ENCODE measurements at regions not wholly inside any gene's neighbourhood (a gene's known extent, or its start where the extent isn't known, plus 50 kb on each side); places are given as distances from the start of the nearest gene placed in this dataset.

GRCh38 chr5:57855831-57856230 lies 373.2 kb upstream of the ACTBL2 start:
- ATAC-seq (ENCODE audit: low read depth) (no peak), DNase-seq (no peak)
- Mint-ChIP-seq H3K27ac (no peak overlapping the region), H3K9me3 (no peaks in the 10 kb centered on the region), H3K4me3 (no peak overlapping the region), H3K4me1 (no peaks in the 10 kb centered on the region), H3K27me3 (no peaks in the 10 kb centered on the region), H3K36me3 (no peaks in the 10 kb centered on the region)
- POLR2A ChIA-PET = no interaction called here

GRCh38 chr5:57853929-57854697 lies 371.5 kb upstream of the ACTBL2 start:
- ATAC-seq (ENCODE audit: low read depth) = no peak

DNA sequence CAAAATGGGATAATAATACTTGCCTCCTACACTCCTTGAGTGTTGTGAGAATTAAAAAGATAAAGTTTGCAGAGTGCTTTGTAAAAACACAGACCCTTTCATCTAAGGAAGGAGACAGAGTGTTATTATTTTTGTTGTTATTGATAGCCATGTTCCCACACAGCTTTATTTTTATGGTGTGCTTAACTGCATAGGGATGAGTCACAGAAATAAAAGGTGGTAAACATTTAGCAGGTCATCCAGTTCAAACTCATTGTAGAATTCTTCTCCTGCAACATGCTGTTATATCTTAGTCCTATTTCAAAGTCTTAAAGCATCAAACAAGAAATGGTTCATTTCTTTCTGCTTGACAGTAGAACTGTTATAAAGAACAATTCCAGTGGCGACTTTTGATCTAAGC lies 367.5 kb upstream of the ACTBL2 start:
- Mint-ChIP-seq H3K27me3 (no peaks in the 10 kb centered on the region), H3K4me3 (no peak overlapping the region), H3K36me3 (no peaks in the 10 kb centered on the region), H3K27ac (no peak overlapping the region), H3K9me3 (peaks cover 1% of the 10 kb centered on the region), H3K4me1 (no peaks in the 10 kb centered on the region)
- ATAC-seq (ENCODE audit: low read depth) = no peak
- POLR2A ChIA-PET = no interaction called here
- DNase-seq = no peak

More at GRCh38 chr5:57853929-57854697, 371.5 kb upstream of the ACTBL2 start:
- Mint-ChIP-seq H3K27ac (no peak overlapping the region), H3K9me3 (no peaks in the 10 kb centered on the region), H3K4me3 (no peak overlapping the region), H3K27me3 (no peaks in the 10 kb centered on the region), H3K36me3 (no peaks in the 10 kb centered on the region), H3K4me1 (no peaks in the 10 kb centered on the region)
- DNase-seq = no peak
- POLR2A ChIA-PET = no interaction called here

GRCh38 chr5:57845025-57845424 lies 362.4 kb upstream of the ACTBL2 start:
- no peak for DNase-seq
- Mint-ChIP-seq H3K4me1 (no peaks in the 10 kb centered on the region), H3K36me3 (no peaks in the 10 kb centered on the region), H3K4me3 (no peak overlapping the region), H3K9me3 (peaks cover 2% of the 10 kb centered on the region), H3K27me3 (no peaks in the 10 kb centered on the region), H3K27ac (no peak overlapping the region)
- no peak for ATAC-seq (ENCODE audit: low read depth)
- POLR2A ChIA-PET = no interaction called here

- H3K4me3 Mint-ChIP-seq = no peak overlapping the region
- ATAC-seq (ENCODE audit: low read depth) = no peak
- H3K36me3 Mint-ChIP-seq = no peaks in the 10 kb centered on the region
- H3K27ac Mint-ChIP-seq = no peak overlapping the region
- POLR2A ChIA-PET = no interaction called here
- H3K9me3 Mint-ChIP-seq = peaks cover 2% of the 10 kb centered on the region
- no peaks in the 10 kb centered on the region for H3K27me3 Mint-ChIP-seq
- DNase-seq = no peak
- H3K4me1 Mint-ChIP-seq = no peaks in the 10 kb centered on the region
Measured at GRCh38 chr5:57844410-57844809, 361.8 kb upstream of the ACTBL2 start.

GRCh38 chr5:57843059-57843367 lies 360.4 kb upstream of the ACTBL2 start:
- Mint-ChIP-seq H3K27me3 (no peaks in the 10 kb centered on the region), H3K9me3 (peaks cover 2% of the 10 kb centered on the region), H3K36me3 (no peaks in the 10 kb centered on the region), H3K4me3 (no peak overlapping the region), H3K4me1 (no peaks in the 10 kb centered on the region), H3K27ac (no peak overlapping the region)
- POLR2A ChIA-PET = no interaction called here
- DNase-seq = no peak
- ATAC-seq (ENCODE audit: low read depth) = no peak

GRCh38 chr5:57842364-57843058 lies 359.9 kb upstream of the ACTBL2 start:
- POLR2A ChIA-PET = no interaction called here
- Mint-ChIP-seq H3K9me3 (peaks cover 2% of the 10 kb centered on the region), H3K27me3 (no peaks in the 10 kb centered on the region), H3K36me3 (no peaks in the 10 kb centered on the region), H3K4me3 (no peak overlapping the region), H3K27ac (no peak overlapping the region), H3K4me1 (no peaks in the 10 kb centered on the region)
- DNase-seq (no peak), ATAC-seq (ENCODE audit: low read depth) (no peak)

DNA sequence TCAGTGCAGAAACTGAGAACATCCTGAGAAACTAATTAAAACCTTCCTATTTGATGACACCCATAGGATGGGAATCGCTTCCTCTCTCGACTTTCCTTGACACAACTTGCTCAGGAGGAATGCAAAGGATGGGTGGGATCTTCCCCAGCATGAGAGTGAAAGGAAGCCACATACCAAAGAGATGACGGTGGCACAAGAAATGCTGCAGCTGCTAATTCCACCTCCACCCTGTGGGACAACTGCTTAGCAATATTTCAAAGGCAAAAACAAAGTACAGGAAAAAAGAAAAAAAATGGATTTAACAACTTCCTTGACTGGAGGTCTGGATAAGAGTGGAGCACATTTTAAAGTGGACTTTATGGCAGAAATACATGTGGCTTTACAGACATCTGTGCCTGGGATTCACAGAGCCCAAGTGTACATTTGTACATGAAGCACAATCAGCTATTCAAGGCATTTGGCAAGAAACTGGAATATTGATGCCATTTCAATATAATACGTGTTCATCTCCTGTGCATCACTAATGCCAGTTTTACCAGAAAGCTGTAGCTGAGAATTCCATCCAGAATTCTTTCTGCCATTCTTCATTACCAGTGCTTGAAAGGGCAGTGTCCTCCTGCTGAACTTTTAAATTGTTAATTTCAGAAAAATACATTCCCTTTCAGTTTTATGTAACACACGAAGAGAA lies 359.2 kb upstream of the ACTBL2 start:
- H3K27me3 Mint-ChIP-seq = no peaks in the 10 kb centered on the region
- no peak overlapping the region for H3K4me3 Mint-ChIP-seq
- ATAC-seq (ENCODE audit: low read depth) = no peak
- H3K27ac Mint-ChIP-seq = no peak overlapping the region
- POLR2A ChIA-PET = no interaction called here
- H3K36me3 Mint-ChIP-seq = no peaks in the 10 kb centered on the region
- peaks cover 2% of the 10 kb centered on the region for H3K9me3 Mint-ChIP-seq
- DNase-seq = no peak
- H3K4me1 Mint-ChIP-seq = no peaks in the 10 kb centered on the region

DNA sequence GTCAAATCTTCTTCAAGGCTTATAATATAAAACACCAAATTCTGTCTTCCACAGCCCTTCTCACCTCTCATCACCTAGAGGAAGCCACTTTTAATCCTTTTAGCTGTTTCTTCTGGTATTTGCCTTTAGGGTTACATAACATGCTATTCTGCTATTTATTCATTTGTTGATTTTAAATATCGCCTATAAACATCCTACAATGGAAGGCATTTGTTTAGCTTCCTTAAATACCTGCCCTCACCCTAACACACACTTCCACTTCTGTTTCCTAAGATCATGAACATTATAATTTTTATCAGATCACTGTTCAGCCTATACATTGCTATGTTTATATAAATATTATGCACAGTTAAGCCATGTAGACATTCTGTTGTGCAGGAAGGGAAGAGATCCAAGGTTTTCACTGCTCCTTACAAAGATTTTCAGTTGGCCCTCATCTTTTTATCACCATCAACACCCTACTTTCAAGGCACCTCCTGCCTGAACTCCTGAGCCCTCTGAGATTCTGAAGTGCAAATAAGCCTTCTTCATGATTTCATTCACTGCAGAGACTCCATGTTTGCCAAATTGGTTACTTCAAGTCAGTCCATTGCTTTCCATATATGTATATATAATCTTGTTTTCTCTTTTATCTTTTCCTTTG lies 356.9 kb upstream of the ACTBL2 start:
- Mint-ChIP-seq H3K4me1 (no peaks in the 10 kb centered on the region), H3K36me3 (no peaks in the 10 kb centered on the region), H3K4me3 (no peak overlapping the region), H3K9me3 (no peaks in the 10 kb centered on the region), H3K27me3 (no peaks in the 10 kb centered on the region), H3K27ac (no peak overlapping the region)
- POLR2A ChIA-PET = no interaction called here
- no peak for ATAC-seq (ENCODE audit: low read depth)
- DNase-seq = no peak

DNA sequence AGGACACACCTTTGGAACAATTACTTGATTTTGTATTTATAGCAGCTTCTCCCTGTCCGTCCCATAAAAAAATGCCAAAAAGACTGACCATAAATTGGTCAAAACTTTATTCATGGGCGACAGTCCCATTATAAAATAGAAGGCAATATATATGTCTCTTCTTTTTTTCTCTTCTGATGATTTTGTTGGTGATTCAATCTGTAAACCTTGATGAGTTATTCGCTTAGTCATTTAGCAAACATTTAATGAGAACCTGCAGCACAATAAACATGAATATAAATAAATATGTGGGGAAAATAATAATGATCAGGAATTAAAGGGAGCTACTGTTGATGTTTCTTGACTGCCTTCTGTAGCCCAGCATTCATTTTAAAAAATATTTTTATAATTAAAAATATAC lies 356.4 kb upstream of the ACTBL2 start:
- POLR2A ChIA-PET = no interaction called here
- DNase-seq = no peak
- Mint-ChIP-seq H3K4me3 (no peak overlapping the region), H3K27me3 (peaks cover 1% of the 10 kb centered on the region), H3K9me3 (no peaks in the 10 kb centered on the region), H3K27ac (no peak overlapping the region), H3K36me3 (no peaks in the 10 kb centered on the region), H3K4me1 (no peaks in the 10 kb centered on the region)
- ATAC-seq (ENCODE audit: low read depth) = no peak

DNA sequence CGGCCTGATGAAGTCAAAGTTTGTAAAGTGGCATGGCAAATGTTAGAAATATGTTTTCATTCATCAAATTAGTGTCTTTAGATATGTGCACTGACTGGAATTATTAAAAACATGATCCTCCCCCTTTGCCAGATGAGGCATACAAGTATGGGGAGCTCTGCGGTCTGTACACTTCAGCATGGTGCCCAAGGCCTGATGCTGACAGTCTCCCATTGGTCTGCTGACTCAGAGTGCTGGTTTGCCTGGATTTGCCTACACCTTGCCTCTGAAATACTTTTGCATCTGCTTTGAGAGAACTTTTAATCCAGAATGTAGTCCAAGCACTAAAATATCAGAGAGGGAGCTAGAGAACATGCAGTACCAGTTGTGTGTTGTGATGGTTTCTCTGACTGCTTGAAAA lies 354.3 kb upstream of the ACTBL2 start:
- POLR2A ChIA-PET = no interaction called here
- no peak for ATAC-seq (ENCODE audit: low read depth)
- Mint-ChIP-seq H3K4me3 (no peak overlapping the region), H3K36me3 (no peaks in the 10 kb centered on the region), H3K27me3 (peaks cover 2% of the 10 kb centered on the region), H3K4me1 (no peaks in the 10 kb centered on the region), H3K27ac (no peak overlapping the region), H3K9me3 (no peaks in the 10 kb centered on the region)
- no peak for DNase-seq

- H3K36me3 Mint-ChIP-seq = no peaks in the 10 kb centered on the region
- POLR2A ChIA-PET = no interaction called here
- H3K27me3 Mint-ChIP-seq = peaks cover 2% of the 10 kb centered on the region
- no peak overlapping the region for H3K4me3 Mint-ChIP-seq
- no peaks in the 10 kb centered on the region for H3K4me1 Mint-ChIP-seq
- ATAC-seq (ENCODE audit: low read depth) (no peak), DNase-seq (no peak)
- no peaks in the 10 kb centered on the region for H3K9me3 Mint-ChIP-seq
- no peak overlapping the region for H3K27ac Mint-ChIP-seq
Measured at GRCh38 chr5:57836331-57836730, 353.7 kb upstream of the ACTBL2 start.

DNA sequence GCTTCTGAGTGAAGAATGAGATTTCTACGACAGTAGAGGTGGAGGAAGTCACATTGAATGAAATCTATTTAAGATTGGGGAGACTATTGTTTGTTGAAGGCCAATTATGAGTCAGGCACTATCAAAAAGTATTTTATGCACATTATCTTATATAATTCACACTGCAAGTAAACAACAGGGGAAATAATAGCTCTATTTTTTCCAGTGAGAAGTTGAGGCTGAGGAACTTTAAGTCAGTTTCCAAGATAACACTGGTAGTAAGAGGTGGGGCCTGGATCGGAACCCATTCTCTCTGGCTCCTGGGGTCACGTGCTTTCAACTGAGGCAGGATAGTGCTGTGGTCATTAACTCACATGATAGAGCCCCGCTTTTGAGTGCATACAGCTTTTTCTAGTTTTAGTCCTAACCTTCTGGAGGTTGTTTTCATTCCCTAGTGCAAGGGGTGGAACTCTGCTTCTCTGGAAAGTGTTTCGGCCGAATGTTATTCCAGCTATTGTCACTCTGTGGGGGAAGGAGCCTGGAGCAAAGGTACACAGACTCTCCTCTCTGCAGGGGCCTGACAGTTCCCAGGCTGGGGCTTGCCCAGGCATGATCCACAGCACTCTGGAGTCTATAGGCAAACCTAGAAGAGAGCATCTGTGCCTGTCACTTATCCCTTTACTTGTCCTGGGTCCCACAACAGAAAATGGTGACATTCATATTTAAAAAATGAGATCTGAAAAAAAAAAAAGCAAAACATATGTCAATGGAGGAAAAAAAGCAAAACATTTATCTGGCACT lies 352.4 kb upstream of the ACTBL2 start:
- Mint-ChIP-seq H3K4me1 (no peaks in the 10 kb centered on the region), H3K27me3 (peaks cover 2% of the 10 kb centered on the region), H3K4me3 (no peak overlapping the region), H3K9me3 (no peaks in the 10 kb centered on the region), H3K36me3 (no peaks in the 10 kb centered on the region), H3K27ac (no peak overlapping the region)
- POLR2A ChIA-PET = no interaction called here
- DNase-seq = no peak
- no peak for ATAC-seq (ENCODE audit: low read depth)

Data from activated naive CD8-positive, alpha-beta T cell treated with anti-CD3 and anti-CD28 coated beads, Interleukin-2, amount 10 ng/mL, durations not matched to agents 7 days and 5 days (primary cell).